Duodenal mucosa (tissue), 2 donors: ENCODE measurements at regions not wholly inside any gene's neighbourhood (a gene's known extent, or its start where the extent isn't known, plus 50 kb on each side); places are given as distances from the start of the nearest gene placed in this dataset.

Experiments used
- H3K27ac ChIP-seq: one replicate; pipeline ENCODE4 v1.7.0; 2013; ENCODE audit warnings: low read depth, low read length
- H3K27me3 ChIP-seq, 2 donors: one replicate each; pipeline ENCODE4 v1.7.0; 2013; ENCODE audit warnings: low read length in 2 of 2, control low read depth in 1 of 2; ENCODE audit not compliant: insufficient read depth in 2 of 2, control insufficient read depth in 1 of 2
- H3K36me3 ChIP-seq, 2 donors: one replicate each; pipeline ENCODE4 v1.7.0; 2013; ENCODE audit warnings: low read length in 2 of 2, control low read depth in 1 of 2; ENCODE audit not compliant: insufficient read depth in 2 of 2, control insufficient read depth in 1 of 2
- H3K4me1 ChIP-seq, 2 donors: one replicate each; pipeline ENCODE4 v1.7.0; 2013; ENCODE audit warnings: low read length in 2 of 2, control low read depth in 1 of 2; ENCODE audit not compliant: insufficient read depth in 2 of 2, control insufficient read depth in 1 of 2
- H3K4me3 ChIP-seq, 2 donors: one replicate each; pipeline ENCODE4 v1.7.0; 2013; ENCODE audit warnings: low read length in 2 of 2, low read depth in 1 of 2
- H3K9ac ChIP-seq, 2 donors: one replicate each; pipeline ENCODE4 v1.7.0; 2013; ENCODE audit warnings: low read length in 2 of 2, low read depth in 1 of 2
- H3K9me3 ChIP-seq, 2 donors: one replicate each; pipeline ENCODE4 v1.7.0; 2013; ENCODE audit warnings: low read length in 2 of 2, control low read depth in 1 of 2; ENCODE audit not compliant: control insufficient read depth in 1 of 2

GRCh38 chr9:118928722-118929121 is 440.5 kb downstream of the BRINP1 start:
- no peaks in the 10 kb centered on the region for H3K27me3 ChIP-seq
- H3K27ac ChIP-seq: no peak overlapping the region
- H3K9ac ChIP-seq: no peak overlapping the region
- no peaks in the 10 kb centered on the region for H3K36me3 ChIP-seq
- no peaks in the 10 kb centered on the region for H3K4me1 ChIP-seq
- no peak overlapping the region for H3K4me3 ChIP-seq
- H3K9me3 ChIP-seq: no peaks in the 10 kb centered on the region

- H3K4me3 ChIP-seq: no peak overlapping the region
- no peaks in the 10 kb centered on the region for H3K9me3 ChIP-seq
- H3K27me3 ChIP-seq: no peaks in the 10 kb centered on the region
- no peak overlapping the region for H3K27ac ChIP-seq
- no peak overlapping the region for H3K9ac ChIP-seq
- no peaks in the 10 kb centered on the region for H3K4me1 ChIP-seq
- H3K36me3 ChIP-seq: no peaks in the 10 kb centered on the region
Observed at GRCh38 chr9:118929287-118929686, 439.9 kb downstream of the BRINP1 start.

- H3K4me3 ChIP-seq: no peak overlapping the region
- no peak overlapping the region for H3K27ac ChIP-seq
- no peak overlapping the region for H3K9ac ChIP-seq
- H3K36me3 ChIP-seq: no peaks in the 10 kb centered on the region
- H3K9me3 ChIP-seq: no peaks in the 10 kb centered on the region
- H3K4me1 ChIP-seq: no peaks in the 10 kb centered on the region
- no peaks in the 10 kb centered on the region for H3K27me3 ChIP-seq
Observed at GRCh38 chr9:118931941-118932340, 437.3 kb downstream of the BRINP1 start.

GRCh38 chr9:118938581-118938980 is 430.7 kb downstream of the BRINP1 start:
- Histone ChIP-seq H3K27me3 (no peaks in the 10 kb centered on the region), H3K4me1 (no peaks in the 10 kb centered on the region), H3K9me3 (no peaks in the 10 kb centered on the region), H3K36me3 (no peaks in the 10 kb centered on the region), H3K27ac (no peak overlapping the region), H3K9ac (no peak overlapping the region), H3K4me3 (no peak overlapping the region)

GRCh38 chr9:118940473-118940872 is 428.8 kb downstream of the BRINP1 start:
- Histone ChIP-seq H3K9me3 (no peaks in the 10 kb centered on the region), H3K9ac (no peak overlapping the region), H3K4me3 (no peak overlapping the region), H3K4me1 (no peaks in the 10 kb centered on the region), H3K27me3 (no peaks in the 10 kb centered on the region), H3K27ac (no peak overlapping the region), H3K36me3 (no peaks in the 10 kb centered on the region)

- Histone ChIP-seq H3K36me3 (no peaks in the 10 kb centered on the region), H3K4me3 (no peak overlapping the region), H3K9ac (no peak overlapping the region)
Observed at GRCh38 chr9:118946669-118947068, 422.6 kb downstream of the BRINP1 start.

GRCh38 chr9:118954857-118955256 is 414.4 kb downstream of the BRINP1 start:
- Histone ChIP-seq H3K4me1 (no peaks in the 10 kb centered on the region), H3K36me3 (no peaks in the 10 kb centered on the region), H3K27ac (no peak overlapping the region), H3K9ac (no peak overlapping the region), H3K4me3 (no peak overlapping the region), H3K27me3 (no peaks in the 10 kb centered on the region), H3K9me3 (no peaks in the 10 kb centered on the region)

More at GRCh38 chr9:118946669-118947068, 422.6 kb downstream of the BRINP1 start:
- no peaks in the 10 kb centered on the region for H3K9me3 ChIP-seq
- no peaks in the 10 kb centered on the region for H3K4me1 ChIP-seq
- H3K27ac ChIP-seq: no peak overlapping the region
- no peaks in the 10 kb centered on the region for H3K27me3 ChIP-seq

- Histone ChIP-seq H3K36me3 (no peaks in the 10 kb centered on the region), H3K4me1 (no peaks in the 10 kb centered on the region), H3K4me3 (no peak overlapping the region), H3K27me3 (no peaks in the 10 kb centered on the region), H3K9me3 (no peaks in the 10 kb centered on the region), H3K27ac (no peak overlapping the region), H3K9ac (no peak overlapping the region)
Observed at GRCh38 chr9:118957585-118957984, 411.6 kb downstream of the BRINP1 start.

- peaks cover 0 to 5% of the 10 kb centered on the region in 2 donors for H3K9me3 ChIP-seq
- H3K9ac ChIP-seq: no peak overlapping the region
- H3K4me1 ChIP-seq: no peaks in the 10 kb centered on the region
- H3K4me3 ChIP-seq: no peak overlapping the region
- no peaks in the 10 kb centered on the region for H3K27me3 ChIP-seq
- H3K27ac ChIP-seq: no peak overlapping the region
- no peaks in the 10 kb centered on the region for H3K36me3 ChIP-seq
Observed at GRCh38 chr9:118959366-118959765, 409.9 kb downstream of the BRINP1 start.

- no peaks in the 10 kb centered on the region for H3K27me3 ChIP-seq
- H3K4me3 ChIP-seq: no peak overlapping the region
- peaks cover 0 to 5% of the 10 kb centered on the region in 2 donors for H3K9me3 ChIP-seq
- H3K36me3 ChIP-seq: no peaks in the 10 kb centered on the region
- no peak overlapping the region for H3K9ac ChIP-seq
- H3K4me1 ChIP-seq: no peaks in the 10 kb centered on the region
- no peak overlapping the region for H3K27ac ChIP-seq
Observed at GRCh38 chr9:118961857-118962256, 407.4 kb downstream of the BRINP1 start.

GRCh38 chr9:118962426-118962825 is 406.8 kb downstream of the BRINP1 start:
- H3K4me1 ChIP-seq: no peaks in the 10 kb centered on the region
- H3K9me3 ChIP-seq: peaks cover 0 to 5% of the 10 kb centered on the region in 2 donors
- H3K27me3 ChIP-seq: no peaks in the 10 kb centered on the region
- H3K36me3 ChIP-seq: no peaks in the 10 kb centered on the region
- no peak overlapping the region for H3K27ac ChIP-seq
- H3K9ac ChIP-seq: no peak overlapping the region
- H3K4me3 ChIP-seq: no peak overlapping the region
